HuH-7 (cell line): ENCODE measurements at regions not wholly inside any gene's neighbourhood (a gene's known extent, or its start where the extent isn't known, plus 50 kb on each side); places are given as distances from the start of the nearest gene placed in this dataset.
"Not testable (repeated sequence)": the region's sequence is repeated elsewhere in the genome, so short reads cannot be mapped to it uniquely, and the experiment has no call there.

Experiments used
- DNase-seq: peaks from one replicate; pipeline ENCODE4 v3.0.0; 2011; ENCODE audit warnings: low spot score

- DNase-seq = no peak
Observed at GRCh38 chr2:182477774-182478173, 50.9 kb upstream of the PDE1A start.

DNA sequence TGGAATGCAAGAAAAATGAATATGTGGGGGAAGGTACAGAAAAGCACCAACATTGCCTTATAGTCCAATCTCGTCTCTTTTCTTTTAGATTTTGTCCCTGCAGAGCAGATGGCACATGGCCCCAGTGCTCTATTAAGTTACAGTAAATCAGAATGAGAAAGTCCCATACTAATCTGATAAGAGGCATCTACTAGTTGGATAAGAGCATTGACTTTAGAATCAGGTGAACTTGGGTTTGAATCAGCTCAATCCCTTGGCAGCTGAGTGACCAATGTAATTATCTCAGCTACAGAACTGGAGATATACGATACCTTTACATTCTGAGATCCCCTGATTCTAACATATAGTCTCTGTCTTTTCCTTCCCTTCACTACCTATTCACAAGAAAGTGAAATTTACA lies 54.8 kb upstream of the PDE1A start:
- DNase-seq = no peak

DNA sequence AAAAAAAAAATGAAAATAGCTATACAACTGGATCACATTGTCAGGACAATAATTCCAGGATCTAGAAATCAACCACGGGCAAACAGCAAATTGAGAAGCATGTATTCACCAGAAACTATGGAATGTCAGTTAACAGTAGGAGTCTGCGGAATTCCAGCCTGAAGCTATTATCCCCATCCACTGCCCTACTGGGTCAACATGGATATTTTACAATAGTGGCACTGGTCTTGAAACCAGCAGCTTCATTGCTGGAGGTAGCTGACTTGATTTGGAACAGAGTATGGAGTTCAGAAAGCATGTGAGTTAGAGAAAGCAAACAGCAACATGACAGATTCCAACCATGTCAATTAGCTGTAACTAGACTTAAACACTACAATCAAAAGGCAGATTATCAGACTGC lies 55.7 kb upstream of the PDE1A start:
- DNase-seq = no peak

GRCh38 chr2:182496596-182496995 lies 69.8 kb upstream of the PDE1A start:
- no peak for DNase-seq

DNA sequence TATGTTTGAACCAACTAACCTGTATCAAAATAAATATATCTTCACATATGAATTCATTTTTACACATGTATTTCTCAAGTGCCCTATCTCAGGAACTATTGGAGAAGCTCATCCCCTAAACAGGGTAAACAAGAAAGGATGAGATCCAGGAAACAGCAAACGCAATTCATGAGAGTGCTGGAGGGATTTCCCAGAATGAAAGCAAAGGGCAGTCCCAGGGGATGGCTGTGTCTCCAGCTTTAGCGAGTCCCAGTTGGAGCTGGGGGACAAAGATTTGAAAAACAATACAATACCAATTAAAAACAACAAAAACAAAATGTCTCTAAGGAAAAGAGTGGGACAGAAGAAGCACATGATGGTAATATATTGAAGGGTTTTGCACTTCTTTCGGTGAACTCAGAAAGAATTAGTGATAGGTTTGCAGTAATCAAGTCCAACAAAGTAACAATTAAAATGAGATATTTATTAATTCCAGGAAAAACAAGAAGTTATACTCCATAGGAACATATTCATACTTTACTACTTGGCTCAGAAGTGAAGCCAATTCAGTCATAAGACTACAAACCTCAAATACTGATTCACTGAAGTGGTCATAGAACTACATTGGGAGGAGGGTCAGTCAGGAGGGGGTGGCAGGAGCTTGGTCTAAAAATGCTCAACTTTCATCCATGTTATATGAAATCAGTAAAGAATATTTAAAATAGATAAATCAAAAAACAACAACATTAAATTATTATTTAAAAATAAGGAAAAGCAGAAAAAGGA lies 73.1 kb upstream of the PDE1A start:
- no peak for DNase-seq

DNA sequence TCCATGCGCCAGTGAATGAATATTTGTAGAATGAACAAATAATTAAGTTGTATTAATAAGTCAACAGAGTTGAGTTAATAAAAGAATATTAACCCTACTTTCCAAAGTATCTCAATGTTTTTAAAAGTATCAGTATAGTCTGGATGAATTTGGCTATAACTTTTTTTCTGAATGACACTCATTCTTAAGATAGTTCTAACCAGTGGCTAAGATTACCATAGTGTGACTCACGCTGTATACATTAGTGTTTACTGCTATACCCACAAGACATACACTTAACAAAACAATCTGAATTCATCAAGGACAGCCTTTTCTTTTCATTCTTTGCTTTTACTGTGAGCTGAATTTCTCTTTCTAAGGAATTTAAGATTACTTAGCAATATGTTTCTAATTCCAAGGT lies 77.0 kb upstream of the PDE1A start:
- no peak for DNase-seq

DNA sequence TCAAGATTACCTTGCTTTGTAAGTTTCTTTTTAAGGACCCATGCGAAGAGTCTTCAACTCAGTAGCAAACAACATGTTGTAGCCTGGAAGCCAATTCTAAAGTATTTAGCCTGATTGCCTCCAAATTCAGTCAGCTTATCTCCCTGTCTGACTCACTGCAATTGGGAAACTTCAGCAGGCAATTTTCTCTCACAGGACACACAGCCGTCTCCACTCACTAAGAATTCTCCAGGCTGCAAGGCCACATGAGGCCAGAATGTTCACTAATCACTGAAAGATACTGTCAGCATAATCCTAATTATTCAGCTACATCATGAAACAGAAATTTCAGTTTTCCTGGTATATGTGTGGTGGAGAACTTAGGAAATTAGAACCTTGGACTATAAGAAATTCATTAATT lies 78.1 kb upstream of the PDE1A start:
- DNase-seq = no peak

DNA sequence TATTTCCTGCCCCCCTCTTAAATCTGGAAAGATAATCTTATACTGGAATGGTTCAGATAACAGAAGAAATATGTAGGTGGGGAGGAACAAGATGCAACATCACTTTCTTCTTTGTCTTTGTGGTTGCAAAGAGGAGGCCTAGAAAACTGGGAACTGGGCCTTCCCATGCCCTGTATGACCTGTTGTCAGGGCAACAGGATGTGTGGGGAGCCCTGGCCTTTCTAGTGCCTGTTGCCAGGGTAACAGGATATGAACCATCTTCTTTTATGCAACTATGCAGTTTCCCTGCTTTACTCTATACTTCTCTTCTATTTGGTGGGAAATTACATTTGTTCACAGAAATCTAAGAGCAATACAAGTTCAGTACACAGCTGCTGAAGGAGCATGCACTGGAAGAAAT lies 79.8 kb upstream of the PDE1A start:
- no peak for DNase-seq

GRCh38 chr2:182508583-182508982 lies 81.7 kb upstream of the PDE1A start:
- DNase-seq = not testable (repeated sequence)

DNA sequence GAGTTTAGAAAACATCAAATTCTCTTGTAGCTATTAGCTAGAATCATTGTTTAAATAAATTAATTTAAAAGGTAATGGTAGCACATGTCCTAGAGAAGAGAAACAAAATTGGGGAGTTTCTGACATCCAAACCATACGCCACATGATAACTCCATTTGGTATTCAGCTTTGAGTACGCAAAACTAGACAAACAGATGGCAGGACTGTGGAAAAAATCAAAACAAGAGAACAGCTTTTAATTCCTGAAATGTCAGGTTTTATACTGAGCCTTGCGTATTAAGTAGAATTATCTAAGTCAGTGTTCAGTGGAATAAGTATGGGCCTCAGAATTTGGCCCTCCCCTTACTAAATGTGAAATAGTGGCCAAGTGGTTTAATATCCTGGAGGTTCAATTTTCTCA lies 82.4 kb upstream of the PDE1A start:
- DNase-seq = no peak

GRCh38 chr2:182521453-182522404 lies 94.9 kb upstream of the PDE1A start:
- no peak for DNase-seq

- no peak for DNase-seq
Observed at GRCh38 chr2:182522405-182522896, 95.6 kb upstream of the PDE1A start.

- no peak for DNase-seq
Observed at GRCh38 chr2:182522972-182523473, 96.2 kb upstream of the PDE1A start.

DNA sequence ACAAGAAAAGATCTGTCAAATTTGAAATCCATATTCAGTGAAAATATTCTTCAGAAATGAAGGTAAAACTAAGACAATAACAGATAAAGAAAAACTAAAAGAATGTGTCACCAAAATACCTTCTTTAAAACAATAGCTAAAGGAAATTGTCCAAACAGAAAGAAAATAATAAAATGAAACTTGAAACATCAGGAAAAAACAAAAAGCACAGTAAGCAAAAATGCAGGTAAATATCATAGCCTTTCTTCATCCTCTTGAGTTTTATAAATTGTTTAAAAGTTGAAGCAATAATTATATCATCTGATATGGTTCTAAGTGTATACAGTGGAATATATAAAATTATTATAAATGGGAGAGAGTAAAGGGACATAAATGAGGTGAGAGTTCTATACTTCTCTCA lies 103.8 kb upstream of the PDE1A start:
- no peak for DNase-seq

DNA sequence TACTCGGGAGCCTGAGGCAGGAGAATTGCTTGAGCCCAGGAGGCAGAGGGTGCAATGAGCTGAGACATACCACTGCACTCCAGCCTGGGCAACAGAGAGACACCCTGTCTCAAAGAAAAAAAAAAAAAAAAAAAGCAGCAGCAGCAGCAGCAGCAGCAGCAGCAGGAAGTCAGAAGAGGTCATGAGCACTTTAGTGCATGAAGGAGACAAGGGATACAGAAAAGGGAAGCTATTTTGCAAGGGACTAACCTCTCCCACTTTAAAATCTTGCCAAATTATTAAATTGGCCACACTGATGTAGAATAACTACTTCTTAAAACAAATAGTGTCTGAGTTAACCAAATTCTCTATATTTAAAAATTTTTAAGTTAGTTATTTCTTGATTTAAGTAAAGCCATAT lies 113.4 kb upstream of the PDE1A start:
- no peak for DNase-seq

- DNase-seq = no peak
Observed at GRCh38 chr2:182541268-182541667, 114.4 kb upstream of the PDE1A start.

DNA sequence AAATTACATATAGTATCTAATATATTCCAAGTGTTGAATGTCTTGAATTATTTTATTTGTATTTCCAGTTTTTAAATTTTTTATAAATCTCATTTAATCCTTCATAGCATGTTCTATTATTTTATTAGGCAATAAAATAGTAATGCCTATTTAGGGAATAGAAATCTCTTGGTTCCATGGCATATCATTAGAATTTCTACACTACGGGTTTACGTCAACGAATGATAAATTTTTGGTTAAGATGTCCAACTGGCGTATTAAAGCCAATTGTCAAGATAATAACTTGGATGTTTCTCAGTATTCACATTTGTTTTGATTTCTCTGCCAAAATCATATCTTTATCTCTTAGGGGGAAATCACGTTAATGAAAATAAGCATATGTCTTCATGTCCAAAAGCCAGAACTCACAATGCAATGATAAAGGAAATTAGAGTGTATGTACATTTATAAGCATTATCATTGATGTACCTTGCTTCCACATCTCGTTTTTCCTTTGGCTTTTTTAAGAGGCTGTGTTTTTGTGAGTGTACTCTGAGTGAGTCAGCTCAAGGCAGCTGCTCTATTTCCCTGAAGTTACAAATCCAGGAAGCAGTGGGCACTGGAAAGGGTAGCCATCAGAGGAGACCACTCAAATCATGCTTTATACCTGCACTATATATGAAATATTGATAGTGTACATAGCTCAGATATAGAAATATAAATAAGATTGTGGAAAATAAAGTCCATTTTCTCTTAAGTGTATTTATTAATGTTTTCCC lies 115.8 kb upstream of the PDE1A start:
- no peak for DNase-seq

DNA sequence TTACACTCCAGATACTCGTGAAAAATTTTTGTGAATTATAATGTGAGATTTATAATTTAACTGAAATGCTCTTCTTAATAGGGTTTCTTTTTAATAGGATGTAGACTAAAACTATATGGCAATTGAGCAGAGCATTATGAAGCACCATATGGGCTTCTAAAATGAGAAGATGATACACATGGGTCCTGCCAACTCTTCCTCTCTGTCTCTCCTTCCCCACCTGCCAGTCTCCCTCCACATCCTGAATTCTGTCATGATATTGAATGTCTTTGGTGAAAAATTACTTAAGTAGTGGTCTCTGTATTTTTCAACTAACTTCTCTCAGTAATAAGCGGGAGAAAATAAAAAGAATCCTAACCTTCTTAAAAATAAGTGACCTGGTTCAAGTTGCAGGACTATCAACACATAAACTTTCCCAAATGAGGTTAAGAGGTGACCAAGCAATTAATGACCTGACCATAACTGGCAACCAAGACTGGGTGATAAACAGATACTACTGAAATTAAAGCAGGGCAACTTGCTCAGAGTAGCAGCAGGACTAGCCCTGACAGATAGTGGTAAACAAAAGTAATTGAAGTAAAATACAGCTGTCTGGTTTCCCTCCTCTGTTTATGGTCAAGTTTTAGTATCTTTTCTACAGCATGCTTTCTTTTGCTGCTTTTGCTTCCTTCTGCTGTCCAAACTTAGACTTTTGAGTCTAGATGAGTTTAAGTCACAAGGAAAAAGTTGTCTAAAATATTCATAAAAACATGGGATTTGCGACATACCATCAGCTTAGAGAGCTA lies 117.1 kb upstream of the PDE1A start:
- DNase-seq = no peak

DNA sequence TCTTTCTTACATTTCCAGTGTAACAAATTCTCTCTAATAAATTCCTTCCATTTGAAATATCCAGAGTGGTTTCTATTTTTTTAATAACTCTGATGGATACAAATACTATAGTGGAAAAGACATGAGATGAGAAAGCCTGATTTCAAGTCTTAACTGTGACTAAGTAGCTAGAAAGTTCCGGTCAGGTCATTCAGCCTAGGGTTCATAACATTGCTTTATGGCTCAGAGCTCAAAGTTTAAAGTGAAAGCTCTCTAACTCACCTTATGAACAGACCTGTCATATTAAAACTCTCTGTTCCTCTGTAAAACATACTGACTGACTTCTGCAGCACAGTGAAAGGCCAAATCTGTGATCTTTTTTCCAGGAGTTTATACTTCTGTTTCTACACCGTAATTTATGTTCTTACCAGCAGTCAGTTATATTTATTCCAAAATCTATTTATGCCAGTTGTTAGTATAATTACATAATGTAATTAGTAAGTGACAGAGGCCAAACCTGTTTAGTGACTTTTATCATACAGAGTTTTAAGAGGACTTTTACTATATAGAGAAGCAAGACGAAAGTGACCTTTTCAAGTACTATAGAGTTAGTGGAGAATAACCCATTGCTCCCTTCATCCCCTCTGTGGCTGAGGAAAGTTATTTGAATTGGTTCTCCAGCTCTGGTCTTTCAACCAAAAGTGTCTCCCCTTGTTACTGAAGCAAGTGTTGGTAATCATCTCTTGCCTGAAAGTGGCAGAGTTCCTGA lies 118.8 kb upstream of the PDE1A start:
- DNase-seq = no peak
